HG02981 (cell line): ENCODE measurements at regions not wholly inside any gene's neighbourhood (a gene's known extent, or its start where the extent isn't known, plus 50 kb on each side); places are given as distances from the start of the nearest gene placed in this dataset.
"Not testable (repeated sequence)": the region's sequence is repeated elsewhere in the genome, so short reads cannot be mapped to it uniquely, and the experiment has no call there.

Source experiments
- ATAC-seq: cut with Tn5 transposase; IDR thresholded peaks from one replicate; pipeline ENCODE4 v1.9.1; 2021; ENCODE audit warnings: mild to moderate bottlenecking, moderate library complexity; ENCODE audit not compliant: unreplicated experiment

- no peak for ATAC-seq
Measured at GRCh38 chr21:17738176-17738953, 80.8 kb downstream of the C21orf91 start.

GRCh38 chr21:17736072-17736471 lies 83.1 kb downstream of the C21orf91 start:
- no peak for ATAC-seq

GRCh38 chr21:17733209-17733608 lies 85.9 kb downstream of the C21orf91 start:
- no peak for ATAC-seq

GRCh38 chr21:17732306-17732705 lies 86.8 kb downstream of the C21orf91 start:
- no peak for ATAC-seq

- ATAC-seq = no peak
Measured at GRCh38 chr21:17731554-17731953, 87.6 kb downstream of the C21orf91 start.

- ATAC-seq = no peak
Measured at GRCh38 chr21:17730782-17731181, 88.4 kb downstream of the C21orf91 start.

GRCh38 chr21:17729455-17729854 lies 89.7 kb downstream of the C21orf91 start:
- no peak for ATAC-seq

- no peak for ATAC-seq
Measured at GRCh38 chr21:17727361-17727760, 91.8 kb downstream of the C21orf91 start.

- no peak for ATAC-seq
Measured at GRCh38 chr21:17726047-17726829, 92.9 kb downstream of the C21orf91 start.

- ATAC-seq = no peak
Measured at GRCh38 chr21:17725339-17725738, 93.8 kb downstream of the C21orf91 start.

- no peak for ATAC-seq
Measured at GRCh38 chr21:17712887-17713286, 100.2 kb upstream of the BTG3 start.

GRCh38 chr21:17711896-17712295 lies 99.2 kb upstream of the BTG3 start:
- ATAC-seq = no peak

GRCh38 chr21:17709266-17709611 lies 96.5 kb upstream of the BTG3 start:
- peak; percentile 99 for ATAC-seq

- ATAC-seq = peak; percentile 51
Measured at GRCh38 chr21:17708522-17709265, 96.0 kb upstream of the BTG3 start.

- peak; percentile 69 for ATAC-seq
Measured at GRCh38 chr21:17699524-17700189, 87.0 kb upstream of the BTG3 start.

- no peak for ATAC-seq
Measured at GRCh38 chr21:17697473-17697872, 84.8 kb upstream of the BTG3 start.

- ATAC-seq = not testable (repeated sequence)
Measured at GRCh38 chr21:17694416-17694815, 81.7 kb upstream of the BTG3 start.

- no peak for ATAC-seq
Measured at GRCh38 chr21:17693801-17694200, 81.1 kb upstream of the BTG3 start.

GRCh38 chr21:17690078-17690494 lies 77.4 kb upstream of the BTG3 start:
- ATAC-seq = no peak

- ATAC-seq = no peak
Measured at GRCh38 chr21:17688912-17689874, 76.5 kb upstream of the BTG3 start.
